B cell (primary cell): ENCODE measurements at regions not wholly inside any gene's neighbourhood (a gene's known extent, or its start where the extent isn't known, plus 50 kb on each side); places are given as distances from the start of the nearest gene placed in this dataset.

Source experiments
- ATAC-seq: fragments of 200-7000 bp; cut with Tn5 transposase; one replicate; pipeline ENCODE4 v1.10.0; 2021; ENCODE audit warnings: low read depth, mild to moderate bottlenecking, moderate number of reproducible peaks, moderate library complexity
- CTCF ChIA-PET: fragments of 350-600 bp; sonication (Branson Sonifier 250); formaldehyde crosslinking; loops from one replicate; lab custom pipeline; 2021; ENCODE audit warnings: antibody characterized with exemption, inconsistent platforms; lab: Charles Lee
- POLR2A ChIA-PET: fragments of 350-600 bp; sonication (Branson Sonifier 250); formaldehyde crosslinking; loops from one replicate; lab custom pipeline; 2021; ENCODE audit warnings: antibody characterized with exemption; lab: Charles Lee
- DNase-seq: peaks from one replicate; pipeline ENCODE4 v3.0.0; 2013
- H2AFZ ChIP-seq: 2 replicates; pipeline ENCODE4 v1.6.1; 2012; ENCODE audit warnings: mild to moderate bottlenecking, low read depth, low read length; ENCODE audit not compliant: insufficient read depth, poor library complexity, severe bottlenecking
- H3K27ac ChIP-seq, 2 donors: 1 replicate in 1 of 2; 2 replicates in 1 of 2; pipeline ENCODE4 v1.5.1; 2012 to 2013; ENCODE audit warnings: low read length in 2 of 2, mild to moderate bottlenecking in 2 of 2, moderate library complexity in 1 of 2
- H3K27me3 ChIP-seq, 4 experiments: fragments of 200-600 bp in 1 of 4; sonication (generic) in 1 of 4; replicated peaks in 1 of 4; 1 replicate in 2 of 4; 2 replicates in 2 of 4; pipeline versions ENCODE4 v1.6.1 to v1.7.0; 2013 to 2016; ENCODE audit warnings: low read length in 3 of 4, mild to moderate bottlenecking in 2 of 4, mixed read lengths in 1 of 4, moderate library complexity in 1 of 4; ENCODE audit not compliant: insufficient read depth in 4 of 4, control insufficient read depth in 3 of 4; ENCODE audit errors: control extremely low read depth in 1 of 4
- H3K36me3 ChIP-seq, 2 experiments: replicated peaks in 1 of 2; 1 replicate in 1 of 2; 2 replicates in 1 of 2; pipeline versions ENCODE4 v1.6.1 to v1.7.1; 2013; ENCODE audit warnings: low read length in 1 of 2; ENCODE audit not compliant: insufficient read depth in 2 of 2, control insufficient read depth in 1 of 2; ENCODE audit errors: control extremely low read depth in 1 of 2, extremely low read depth in 1 of 2
- H3K4me1 ChIP-seq, 2 donors: fragments of 200-600 bp in 1 of 2; sonication (generic) in 1 of 2; 1 replicate in 1 of 2; 2 replicates in 1 of 2; pipeline versions ENCODE4 v1.5.1 to v1.6.1; 2013 to 2017; ENCODE audit warnings: low read length in 2 of 2; ENCODE audit not compliant: control insufficient read depth in 2 of 2, insufficient read depth in 2 of 2
- H3K4me2 ChIP-seq: replicated peaks from 2 replicates; pipeline ENCODE3; 2012; ENCODE audit warnings: mild to moderate bottlenecking, low read depth, low read length; ENCODE audit not compliant: poor library complexity, severe bottlenecking
- H3K4me3 ChIP-seq, 5 experiments: fragments of 200-600 bp in 1 of 5; sonication (generic) in 1 of 5; 1 replicate in 3 of 5; 2 replicates in 2 of 5; pipeline versions ENCODE4 v1.5.1 to v1.7.0; 2011 to 2016; ENCODE audit warnings: low read length in 4 of 5, mild to moderate bottlenecking in 4 of 5, low read depth in 2 of 5, control low read depth in 1 of 5, moderate library complexity in 1 of 5; ENCODE audit not compliant: insufficient read depth in 1 of 5; ENCODE audit errors: control extremely low read depth in 1 of 5, extremely low read depth in 1 of 5
- H3K79me2 ChIP-seq: fragments of 200-600 bp; sonication (generic); one replicate; pipeline ENCODE4 v1.6.0; 2016; ENCODE audit warnings: low read length; ENCODE audit not compliant: control insufficient read depth, insufficient read depth
- H3K9ac ChIP-seq: fragments of 200-600 bp; sonication (generic); 2 replicates; pipeline ENCODE4 v1.6.1; 2017; ENCODE audit warnings: mild to moderate bottlenecking, low read length, moderate library complexity
- H3K9me3 ChIP-seq, 3 donors: one replicate each; pipeline versions ENCODE4 v1.6.1 to v1.7.1; 2013; ENCODE audit warnings: low read length in 2 of 3; ENCODE audit not compliant: control insufficient read depth in 2 of 3, insufficient read depth in 1 of 3; ENCODE audit errors: control extremely low read depth in 1 of 3
- H4K20me1 ChIP-seq: 2 replicates; pipeline ENCODE4 v1.6.0; 2012; ENCODE audit warnings: mild to moderate bottlenecking, low read length; ENCODE audit not compliant: insufficient read depth, control insufficient read depth, poor library complexity, severe bottlenecking
- H3K27ac Mint-ChIP-seq: one replicate; pipeline ENCODE4 v1.8.0; 2021; ENCODE audit warnings: mixed read lengths
- H3K27me3 Mint-ChIP-seq: one replicate; pipeline ENCODE4 v1.8.0; 2021; ENCODE audit warnings: mixed read lengths
- H3K4me1 Mint-ChIP-seq: one replicate; pipeline ENCODE4 v1.8.0; 2021; ENCODE audit warnings: mixed read lengths
- H3K4me3 Mint-ChIP-seq: one replicate; pipeline ENCODE4 v1.8.0; 2021; ENCODE audit warnings: mixed read lengths
- H3K9me3 Mint-ChIP-seq: one replicate; pipeline ENCODE4 v1.8.0; 2022; ENCODE audit warnings: mixed read lengths; ENCODE audit not compliant: insufficient read depth
- CTCF ChIP-seq: fragments of 200-600 bp; IDR thresholded peaks from one replicate; pipeline ENCODE4 v1.8.0; 2022; ENCODE audit warnings: antibody characterized with exemption, mild to moderate bottlenecking
- EZH2 ChIP-seq: IDR thresholded peaks from 2 replicates; pipeline ENCODE4 v1.6.1; 2012; ENCODE audit warnings: borderline replicate concordance, low read depth, mild to moderate bottlenecking, moderate library complexity, low read length; ENCODE audit not compliant: insufficient read depth, poor library complexity, severe bottlenecking
- WGBS: methylation state at CpG from one replicate; pipeline ENCODE4 v1.1.5; 2013; ENCODE audit warnings: missing lambda C conversion rate; ENCODE audit not compliant: insufficient coverage; 5-methylcytosine and 5-hydroxymethylcytosine counted together
- intact Hi-C: fragments of 100-400 bp; cut with micrococcal nuclease; formaldehyde crosslinking; loops from one replicate; pipeline ENCODE4 v1.10.0; 2022

GRCh38 chr3:106578911-106579310 is 710.1 kb upstream of the CBLB start:
- Histone ChIP-seq H3K4me1 (no peaks in the 10 kb centered on the region), H4K20me1 (no peaks in the 10 kb centered on the region), H3K4me2 (no peak overlapping the region), H3K4me3 (no peak overlapping the region), H3K9ac (no peak overlapping the region), H3K27me3 (no peaks in the 10 kb centered on the region), H3K27ac (no peak overlapping the region), H2AFZ (no peak overlapping the region), H3K36me3 (no peaks in the 10 kb centered on the region), H3K79me2 (no peaks in the 10 kb centered on the region), H3K9me3 (no peaks in the 10 kb centered on the region)
- Mint-ChIP-seq H3K4me3 (no peak overlapping the region), H3K27ac (no peak overlapping the region), H3K9me3 (no peaks in the 10 kb centered on the region), H3K27me3 (no peaks in the 10 kb centered on the region), H3K4me1 (no peaks in the 10 kb centered on the region)
- POLR2A ChIA-PET: no interaction called here
- intact Hi-C loops: no loop called here
- ATAC-seq (no peak), DNase-seq (no peak)
- TF ChIP-seq CTCF (no peak), EZH2 (no peak)
- WGBS: no CpG with 5 or more reads among the region's 1 CpG
- CTCF ChIA-PET: no interaction called here

GRCh38 chr3:106582151-106582550 is 713.3 kb upstream of the CBLB start:
- H3K9me3 Mint-ChIP-seq: no peaks in the 10 kb centered on the region
- H3K36me3 ChIP-seq: no peaks in the 10 kb centered on the region
- no peak for DNase-seq
- H3K27ac Mint-ChIP-seq: no peak overlapping the region
- no peaks in the 10 kb centered on the region for H3K4me1 Mint-ChIP-seq
- TF ChIP-seq EZH2: no peak
- TF ChIP-seq CTCF: no peak
- H3K4me2 ChIP-seq: no peak overlapping the region
- H4K20me1 ChIP-seq: no peaks in the 10 kb centered on the region
- H3K79me2 ChIP-seq: no peaks in the 10 kb centered on the region
- no peak overlapping the region for H3K4me3 ChIP-seq
- no peak for ATAC-seq
- no peaks in the 10 kb centered on the region for H3K9me3 ChIP-seq
- ChIA-PET CTCF (no interaction called here), POLR2A (no interaction called here)
- no CpG with 5 or more reads among the region's 3 CpGs for WGBS
- H3K9ac ChIP-seq: no peak overlapping the region
- H3K4me3 Mint-ChIP-seq: no peak overlapping the region
- no peak overlapping the region for H3K27ac ChIP-seq
- no peak overlapping the region for H2AFZ ChIP-seq
- H3K27me3 Mint-ChIP-seq: no peaks in the 10 kb centered on the region
- intact Hi-C loops: no loop called here
- no peaks in the 10 kb centered on the region for H3K4me1 ChIP-seq
- H3K27me3 ChIP-seq: no peaks in the 10 kb centered on the region
